GM18858 (cell line): ENCODE measurements at regions not wholly inside any gene's neighbourhood (a gene's known extent, or its start where the extent isn't known, plus 50 kb on each side); places are given as distances from the start of the nearest gene placed in this dataset.
A peak's percentile ranks its signal among the peaks of the same experiment; 100 is the strongest.
"Not testable (repeated sequence)": the region's sequence is repeated elsewhere in the genome, so short reads cannot be mapped to it uniquely, and the experiment has no call there.

Source experiments
- ATAC-seq: cut with Tn5 transposase; IDR thresholded peaks from one replicate; pipeline ENCODE4 v1.9.1; 2021; ENCODE audit not compliant: unreplicated experiment

GRCh38 chr5:101091902-101092301, 188.8 kb upstream of the ST8SIA4 start:
- no peak for ATAC-seq

- ATAC-seq, result no peak
Observed at GRCh38 chr5:101084353-101084752, 181.3 kb upstream of the ST8SIA4 start.

- no peak for ATAC-seq
Observed at GRCh38 chr5:101080462-101081240, 177.6 kb upstream of the ST8SIA4 start.

- ATAC-seq, result no peak
Observed at GRCh38 chr5:101068298-101068697, 165.2 kb upstream of the ST8SIA4 start.

GRCh38 chr5:101067429-101067828, 164.3 kb upstream of the ST8SIA4 start:
- ATAC-seq, result no peak

- ATAC-seq, result no peak
Observed at GRCh38 chr5:101062902-101063301, 159.8 kb upstream of the ST8SIA4 start.

- no peak for ATAC-seq
Observed at GRCh38 chr5:101047181-101047580, 144.1 kb upstream of the ST8SIA4 start.

GRCh38 chr5:101045689-101046088, 142.6 kb upstream of the ST8SIA4 start:
- no peak for ATAC-seq

- not testable (repeated sequence) for ATAC-seq
Observed at GRCh38 chr5:101040002-101040401, 136.9 kb upstream of the ST8SIA4 start.

GRCh38 chr5:101036778-101037177, 133.7 kb upstream of the ST8SIA4 start:
- no peak for ATAC-seq

- ATAC-seq, result no peak
Observed at GRCh38 chr5:101035425-101035824, 132.3 kb upstream of the ST8SIA4 start.

GRCh38 chr5:101024299-101024698, 121.2 kb upstream of the ST8SIA4 start:
- ATAC-seq, result peak; percentile 81

- no peak for ATAC-seq
Observed at GRCh38 chr5:101018299-101018698, 115.2 kb upstream of the ST8SIA4 start.

GRCh38 chr5:101012880-101013279, 109.8 kb upstream of the ST8SIA4 start:
- ATAC-seq, result no peak

- peak; percentile 93 for ATAC-seq
Observed at GRCh38 chr5:101009758-101010519, 106.9 kb upstream of the ST8SIA4 start.

GRCh38 chr5:100992354-100992753, 89.3 kb upstream of the ST8SIA4 start:
- no peak for ATAC-seq

GRCh38 chr5:100983601-100984000, 80.5 kb upstream of the ST8SIA4 start:
- not testable (repeated sequence) for ATAC-seq

- no peak for ATAC-seq
Observed at GRCh38 chr5:100974082-100974481, 71.0 kb upstream of the ST8SIA4 start.

GRCh38 chr5:100970646-100971255, 67.7 kb upstream of the ST8SIA4 start:
- ATAC-seq, result no peak

- no peak for ATAC-seq
Observed at GRCh38 chr5:100965291-100965690, 62.2 kb upstream of the ST8SIA4 start.
